ENCODE measurements at regions not wholly inside any gene's neighbourhood (a gene's known extent, or its start where the extent isn't known, plus 50 kb on each side); places are given as distances from the start of the nearest gene placed in this dataset.
"Not testable (repeated sequence)": the region's sequence is repeated elsewhere in the genome, so short reads cannot be mapped to it uniquely, and the experiment has no call there.

DNA sequence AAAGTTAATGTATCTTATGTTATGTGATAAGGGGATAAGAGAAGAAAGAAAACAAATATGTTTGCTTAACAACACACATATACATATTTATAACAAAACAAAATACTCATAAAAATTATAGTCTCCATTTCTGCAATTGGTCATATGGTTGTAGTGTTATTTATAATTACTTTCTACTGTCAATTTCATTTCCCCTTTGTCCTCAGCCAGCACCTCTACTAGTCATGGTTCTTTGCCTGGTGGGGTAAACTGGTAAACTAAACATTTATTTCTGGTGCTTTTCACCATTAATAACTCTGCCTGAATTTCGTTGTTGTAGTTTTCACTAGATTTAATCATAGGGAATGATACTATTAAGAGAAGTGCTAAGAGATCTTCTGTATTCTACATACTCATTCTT lies 88.0 kb upstream of the ALCAM start:
- DNase-seq: no peak

DNA sequence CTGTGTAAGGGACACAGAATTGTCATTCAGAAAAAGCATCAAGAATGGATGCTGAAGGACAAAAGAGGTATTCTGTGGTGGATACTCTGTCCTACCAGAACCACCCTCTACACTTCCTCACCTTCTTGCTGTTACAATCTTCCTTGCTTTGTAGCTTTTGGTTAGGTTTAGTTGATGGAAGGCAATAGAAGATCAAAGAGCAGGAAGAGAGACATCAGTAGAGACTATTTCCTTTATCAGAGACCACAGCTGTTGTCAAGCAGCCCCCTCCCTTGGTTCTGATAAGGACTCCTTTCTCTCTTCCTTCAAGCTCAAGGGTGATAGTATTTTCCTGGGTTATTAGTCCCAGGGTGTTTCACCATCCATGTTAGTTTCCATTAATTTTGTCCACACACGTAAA lies 84.7 kb upstream of the ALCAM start:
- DNase-seq: no peak

DNA sequence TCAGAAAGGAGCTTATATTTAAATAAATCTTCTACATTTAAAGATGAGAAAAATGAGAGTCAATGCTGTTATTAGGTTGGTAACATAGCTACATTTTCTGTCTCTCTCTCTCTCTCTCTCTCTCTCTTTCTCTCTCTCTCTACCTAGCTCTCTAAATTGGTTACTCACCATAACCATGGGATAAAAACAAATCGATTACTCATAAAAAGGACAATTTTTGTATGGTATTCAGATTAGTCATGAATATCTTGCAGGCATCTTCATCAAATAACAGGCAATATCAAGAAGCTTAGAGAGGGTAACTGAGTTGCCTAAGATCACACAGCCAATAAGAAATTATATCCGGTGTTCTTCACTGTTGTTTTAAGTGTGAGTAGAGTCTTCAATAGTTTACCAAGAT lies 81.8 kb upstream of the ALCAM start:
- no peak for DNase-seq

DNA sequence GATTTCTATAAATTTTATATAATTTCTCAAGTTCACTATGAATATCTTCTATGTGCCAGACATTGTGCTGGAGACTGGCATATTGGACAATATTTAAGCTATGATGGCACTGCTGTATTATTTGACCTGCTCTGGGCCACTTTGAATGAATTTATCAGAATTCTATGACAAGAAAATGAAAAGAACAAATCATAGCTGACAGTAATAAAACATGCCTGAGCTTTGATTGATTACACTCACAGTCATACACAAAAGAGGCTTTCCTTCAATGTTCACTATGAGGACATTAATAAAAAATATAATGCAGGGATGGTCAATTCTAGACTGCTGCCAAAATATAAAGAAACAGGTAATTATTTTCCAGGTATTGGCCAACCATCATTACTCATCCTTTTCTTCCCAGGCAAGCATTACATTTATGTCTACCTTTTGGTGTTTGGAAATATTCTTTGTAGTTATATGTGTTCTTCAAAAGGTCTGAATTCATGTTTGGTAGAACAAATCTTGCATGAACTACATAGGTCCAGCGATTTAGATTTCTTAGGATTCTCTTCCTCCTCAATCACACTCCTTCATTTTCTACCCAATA lies 81.0 kb upstream of the ALCAM start:
- no peak for DNase-seq

DNA sequence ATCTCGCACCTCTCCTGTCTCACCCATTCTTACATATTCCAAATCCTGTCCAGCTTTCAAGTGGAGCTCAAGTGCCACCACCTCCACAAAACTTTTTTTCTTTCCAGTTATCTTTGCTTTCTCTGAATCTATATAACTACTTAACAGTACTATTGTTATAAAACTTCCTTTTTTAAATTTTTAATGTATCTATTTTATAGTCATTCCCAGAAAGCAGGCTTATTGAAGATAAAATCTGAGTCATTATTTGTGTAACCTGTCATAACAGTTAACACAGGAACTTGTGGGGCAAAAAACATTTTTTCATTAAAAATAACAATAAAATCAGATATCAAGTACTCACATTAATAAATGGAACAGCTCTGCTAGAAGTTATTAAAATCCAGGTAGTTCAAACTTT lies 73.3 kb upstream of the ALCAM start:
- no peak for DNase-seq

DNA sequence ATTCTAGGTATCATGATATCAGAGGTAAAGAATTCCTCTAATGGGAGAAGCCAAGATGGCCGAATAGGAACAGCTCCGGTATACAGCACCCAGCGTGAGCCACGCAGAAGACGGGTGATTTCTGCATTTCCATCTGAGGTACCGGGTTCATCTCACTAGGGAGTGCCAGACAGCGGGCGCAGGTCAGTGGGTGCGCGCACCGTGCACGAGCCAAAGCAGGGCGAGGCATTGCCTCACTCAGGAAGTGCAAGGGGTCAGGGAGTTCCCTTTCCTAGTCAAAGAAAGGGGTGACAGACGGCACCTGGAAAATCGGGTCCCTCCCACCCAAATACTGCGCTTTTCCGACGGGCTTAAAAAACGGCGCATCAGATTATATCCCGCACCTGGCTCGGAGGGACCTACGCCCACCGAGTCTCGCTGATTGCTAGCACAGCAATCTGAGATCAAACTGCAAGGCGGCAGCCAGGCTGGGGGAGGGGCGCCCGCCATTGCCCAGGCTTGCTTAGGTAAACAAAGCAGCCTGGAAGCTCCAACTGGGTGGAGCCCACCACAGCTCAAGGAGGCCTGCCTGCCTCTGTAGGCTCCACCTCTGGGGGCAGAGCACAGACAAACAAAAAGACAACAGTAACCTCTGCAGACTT lies 70.4 kb upstream of the ALCAM start:
- DNase-seq: not testable (repeated sequence)

DNA sequence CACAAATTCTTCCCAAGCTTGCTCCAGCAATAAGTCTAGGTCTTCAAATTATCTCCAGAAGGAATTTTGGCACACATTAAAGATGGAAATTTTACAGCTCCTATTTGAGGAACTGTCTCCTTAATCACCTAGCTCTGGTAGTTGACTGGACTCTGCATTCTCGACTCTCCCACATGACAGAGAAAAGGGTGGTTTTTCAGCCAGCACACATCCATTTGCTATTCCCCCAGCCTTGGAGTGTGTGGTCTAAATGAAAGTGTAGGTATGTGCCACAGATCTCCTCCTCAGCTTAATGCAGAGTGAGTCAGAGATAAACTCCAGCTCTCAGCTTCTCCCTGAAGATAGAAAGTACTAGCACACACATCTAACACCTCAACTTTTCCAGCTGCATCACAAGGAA lies 62.2 kb upstream of the ALCAM start:
- no peak for DNase-seq

DNA sequence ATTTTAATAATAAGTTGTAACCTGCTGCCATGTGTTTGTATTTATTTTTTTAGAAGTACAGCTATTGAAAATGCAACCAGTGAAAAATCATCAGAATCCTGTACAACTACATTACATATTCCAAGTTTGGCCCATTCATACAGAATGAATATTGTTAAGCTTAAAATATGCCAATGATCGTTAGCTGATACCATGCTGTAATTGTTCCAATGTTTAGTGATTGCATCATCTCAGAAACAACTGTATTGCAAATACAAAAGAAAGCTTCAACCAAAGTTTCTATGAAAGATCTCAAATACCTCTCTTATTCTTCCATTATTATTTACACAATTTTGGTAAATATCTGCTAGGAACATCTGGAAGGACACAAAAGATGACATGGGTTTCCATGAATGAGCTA lies 51.6 kb upstream of the ALCAM start:
- DNase-seq: no peak

DNA sequence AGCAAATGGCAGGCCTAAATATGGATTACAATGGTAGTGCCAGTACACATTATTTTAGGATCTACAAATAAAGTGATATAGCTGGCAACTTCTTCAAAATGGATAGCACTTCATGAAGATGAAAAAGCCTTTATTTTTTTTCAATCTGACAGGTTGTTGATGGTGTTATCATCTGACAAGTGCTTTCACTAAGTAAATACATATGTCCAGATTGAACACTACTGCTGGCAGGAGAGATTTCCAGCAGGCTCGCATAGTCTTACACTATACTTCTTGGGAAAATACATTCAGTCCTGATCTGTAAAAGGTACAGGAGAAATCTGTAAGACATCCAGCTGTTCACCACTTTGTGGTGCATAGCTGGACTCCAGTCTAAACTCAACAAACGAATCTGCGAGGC lies 50.9 kb upstream of the ALCAM start:
- no peak for DNase-seq

DNA sequence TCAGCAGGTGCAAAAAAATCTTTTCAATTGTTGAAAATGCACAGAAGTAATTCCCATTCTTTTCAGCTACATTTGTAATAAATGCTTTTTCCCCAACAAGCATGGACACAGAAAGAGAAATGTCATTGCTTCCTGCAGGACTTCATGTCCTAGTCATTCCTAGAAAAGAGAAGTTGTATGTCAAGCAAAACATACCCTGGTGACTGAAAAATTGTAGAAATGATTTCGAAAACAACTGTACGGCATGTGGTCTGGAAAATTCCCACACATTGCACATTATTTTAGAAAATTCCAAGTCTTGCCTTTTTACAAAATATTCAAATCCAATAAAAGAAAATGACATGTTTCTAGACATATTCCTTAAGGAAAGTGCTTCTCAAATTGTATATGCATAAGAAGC lies 50.4 kb upstream of the ALCAM start:
- no peak for DNase-seq

All from GOT3 (cell line).